MM.1S (cell line): ENCODE measurements at regions not wholly inside any gene's neighbourhood (a gene's known extent, or its start where the extent isn't known, plus 50 kb on each side); places are given as distances from the start of the nearest gene placed in this dataset.

Experiments used
- DNase-seq: peaks from one replicate; pipeline ENCODE4 v3.0.0-alpha.2; 2015
- H2AFZ ChIP-seq: fragments of 300-600 bp; sonication (generic); 2 replicates; pipeline ENCODE4 v1.6.0; 2016; ENCODE audit warnings: antibody characterized with exemption, low read length
- H3F3A ChIP-seq: fragments of 300-600 bp; sonication (generic); 2 replicates; pipeline ENCODE4 v1.6.1; 2016; ENCODE audit warnings: mild to moderate bottlenecking, antibody characterized with exemption, low read length, moderate library complexity, mixed read lengths; ENCODE audit not compliant: insufficient read depth
- H3K27ac ChIP-seq: fragments of 300-600 bp; sonication (generic); 2 replicates; pipeline ENCODE4 v1.5.1; 2016; ENCODE audit warnings: mild to moderate bottlenecking, low read length
- H3K27me3 ChIP-seq: fragments of 300-600 bp; sonication (generic); replicated peaks from 2 replicates; pipeline ENCODE4 v1.6.0; 2016; ENCODE audit warnings: low read length; ENCODE audit not compliant: insufficient read depth
- H3K36me3 ChIP-seq: fragments of 300-600 bp; sonication (generic); replicated peaks from 2 replicates; pipeline ENCODE4 v1.6.1; 2016; ENCODE audit warnings: mild to moderate bottlenecking, low read length, mixed read lengths; ENCODE audit not compliant: insufficient read depth
- H3K4me1 ChIP-seq: fragments of 300-600 bp; sonication (generic); 2 replicates; pipeline ENCODE4 v1.6.1; 2016; ENCODE audit warnings: low read length, mixed read lengths
- H3K4me2 ChIP-seq: fragments of 300-600 bp; sonication (generic); 2 replicates; pipeline ENCODE4 v1.6.0; 2016; ENCODE audit warnings: low read depth, low read length
- H3K4me3 ChIP-seq: fragments of 300-600 bp; sonication (generic); 2 replicates; pipeline ENCODE4 v1.5.1; 2016; ENCODE audit warnings: low read length, mixed read lengths
- H3K79me2 ChIP-seq: fragments of 300-600 bp; sonication (generic); 2 replicates; pipeline ENCODE4 v1.6.1; 2016; ENCODE audit warnings: mixed run types, low read length, mixed read lengths
- H3K9ac ChIP-seq: fragments of 300-600 bp; sonication (generic); 2 replicates; pipeline ENCODE4 v1.6.1; 2016; ENCODE audit warnings: low read length, mixed read lengths
- H3K9me2 ChIP-seq: fragments of 300-600 bp; sonication (generic); replicated peaks from 2 replicates; pipeline ENCODE4 v1.6.1; 2016; ENCODE audit warnings: mild to moderate bottlenecking, low read length, mixed read lengths; ENCODE audit not compliant: insufficient read depth
- H3K9me3 ChIP-seq: fragments of 300-600 bp; sonication (generic); replicated peaks from 2 replicates; pipeline ENCODE4 v1.6.1; 2016; ENCODE audit warnings: mild to moderate bottlenecking, low read length, mixed read lengths; ENCODE audit not compliant: insufficient read depth
- H4K20me1 ChIP-seq: fragments of 300-600 bp; sonication (generic); 2 replicates; pipeline ENCODE4 v1.6.1; 2016; ENCODE audit warnings: mild to moderate bottlenecking, low read length, moderate library complexity, mixed read lengths; ENCODE audit not compliant: insufficient read depth
- EZH2 ChIP-seq: fragments of 300-600 bp; sonication (generic); optimal IDR thresholded peaks from 2 replicates; pipeline ENCODE3; 2017; ENCODE audit warnings: low read depth, mild to moderate bottlenecking, antibody characterized with exemption, low read length, mixed read lengths
- EZH2phosphoT487 ChIP-seq: fragments of 300-600 bp; sonication (generic); IDR thresholded peaks from 2 replicates; pipeline ENCODE4 v1.6.1; 2018; ENCODE audit warnings: antibody characterized with exemption, low read length
- TF ChIP-seq, protein P1 (sequence below): fragments of 300-600 bp; sonication (generic); IDR thresholded peaks from 2 replicates; pipeline ENCODE4 v1.5.1; 2016; ENCODE audit warnings: antibody characterized with exemption, low read length, mixed read lengths

DNA sequence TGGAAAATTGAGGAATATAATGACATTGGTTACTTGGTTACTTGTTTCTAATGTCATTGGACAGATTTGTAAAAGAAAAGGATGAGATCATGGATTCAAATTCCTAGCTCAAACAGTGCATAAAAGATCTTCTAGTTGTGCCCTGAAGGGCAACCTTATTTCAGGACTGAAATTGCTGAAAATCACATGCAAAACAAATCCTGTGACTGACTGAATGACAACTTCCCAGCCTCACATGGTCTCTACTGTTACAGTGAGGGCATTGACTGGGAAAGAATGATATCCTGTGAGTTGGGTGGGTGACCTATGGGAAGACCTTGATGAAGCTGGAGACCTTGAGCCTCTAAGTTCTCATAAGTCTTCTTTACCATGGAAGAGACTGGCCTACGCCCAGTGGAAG lies 90.4 kb upstream of the HAAO start:
- no peaks in the 10 kb centered on the region for H3K9me3 ChIP-seq

DNA sequence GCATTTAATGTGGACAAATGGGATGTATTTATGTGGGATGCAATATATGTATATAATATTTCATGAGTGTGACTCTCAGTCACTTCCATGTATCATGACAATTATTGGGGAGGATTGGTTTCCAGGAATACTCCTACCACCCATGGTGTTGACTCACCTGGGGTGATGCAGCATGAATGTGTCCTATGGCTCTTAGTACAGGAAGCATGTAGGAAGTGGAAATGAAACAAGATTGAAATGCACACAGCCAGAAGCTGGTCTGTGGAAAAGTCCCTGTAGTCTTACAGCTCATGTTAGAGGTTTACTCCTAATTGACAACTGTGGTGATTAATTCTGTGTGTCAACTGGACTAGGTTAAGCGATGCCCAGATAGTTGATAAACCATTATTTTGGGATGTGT lies 89.3 kb upstream of the HAAO start:
- TF ChIP-seq, protein P1, sequence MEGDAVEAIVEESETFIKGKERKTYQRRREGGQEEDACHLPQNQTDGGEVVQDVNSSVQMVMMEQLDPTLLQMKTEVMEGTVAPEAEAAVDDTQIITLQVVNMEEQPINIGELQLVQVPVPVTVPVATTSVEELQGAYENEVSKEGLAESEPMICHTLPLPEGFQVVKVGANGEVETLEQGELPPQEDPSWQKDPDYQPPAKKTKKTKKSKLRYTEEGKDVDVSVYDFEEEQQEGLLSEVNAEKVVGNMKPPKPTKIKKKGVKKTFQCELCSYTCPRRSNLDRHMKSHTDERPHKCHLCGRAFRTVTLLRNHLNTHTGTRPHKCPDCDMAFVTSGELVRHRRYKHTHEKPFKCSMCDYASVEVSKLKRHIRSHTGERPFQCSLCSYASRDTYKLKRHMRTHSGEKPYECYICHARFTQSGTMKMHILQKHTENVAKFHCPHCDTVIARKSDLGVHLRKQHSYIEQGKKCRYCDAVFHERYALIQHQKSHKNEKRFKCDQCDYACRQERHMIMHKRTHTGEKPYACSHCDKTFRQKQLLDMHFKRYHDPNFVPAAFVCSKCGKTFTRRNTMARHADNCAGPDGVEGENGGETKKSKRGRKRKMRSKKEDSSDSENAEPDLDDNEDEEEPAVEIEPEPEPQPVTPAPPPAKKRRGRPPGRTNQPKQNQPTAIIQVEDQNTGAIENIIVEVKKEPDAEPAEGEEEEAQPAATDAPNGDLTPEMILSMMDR = no peak
- no peak for TF ChIP-seq EZH2
- TF ChIP-seq EZH2phosphoT487 = no peak
- no peak overlapping the region for H3K9ac ChIP-seq
- no peaks in the 10 kb centered on the region for H3K36me3 ChIP-seq
- H3K9me2 ChIP-seq = no peaks in the 10 kb centered on the region
- no peaks in the 10 kb centered on the region for H4K20me1 ChIP-seq
- H3K27ac ChIP-seq = no peak overlapping the region
- H3K4me1 ChIP-seq = no peaks in the 10 kb centered on the region
- H3K4me3 ChIP-seq = no peak overlapping the region
- H2AFZ ChIP-seq = no peak overlapping the region
- H3F3A ChIP-seq = no peaks in the 10 kb centered on the region
- H3K9me3 ChIP-seq = no peaks in the 10 kb centered on the region
- no peak overlapping the region for H3K4me2 ChIP-seq
- no peak for DNase-seq
- H3K27me3 ChIP-seq = no peaks in the 10 kb centered on the region
- no peaks in the 10 kb centered on the region for H3K79me2 ChIP-seq

More for the DNA sequence above, 90.4 kb upstream of the HAAO start:
- H3K4me2 ChIP-seq = no peak overlapping the region
- no peaks in the 10 kb centered on the region for H3K79me2 ChIP-seq
- H3K27me3 ChIP-seq = no peaks in the 10 kb centered on the region
- H3K4me3 ChIP-seq = no peak overlapping the region
- H4K20me1 ChIP-seq = no peaks in the 10 kb centered on the region
- no peak overlapping the region for H3K27ac ChIP-seq
- DNase-seq = no peak
- no peaks in the 10 kb centered on the region for H3K36me3 ChIP-seq
- no peak overlapping the region for H3K9ac ChIP-seq
- H2AFZ ChIP-seq = no peak overlapping the region
- H3K4me1 ChIP-seq = no peaks in the 10 kb centered on the region
- TF ChIP-seq EZH2 (no peak), EZH2phosphoT487 (no peak)
- TF ChIP-seq, protein P1 = no peak
- H3K9me2 ChIP-seq = no peaks in the 10 kb centered on the region
- no peaks in the 10 kb centered on the region for H3F3A ChIP-seq

DNA sequence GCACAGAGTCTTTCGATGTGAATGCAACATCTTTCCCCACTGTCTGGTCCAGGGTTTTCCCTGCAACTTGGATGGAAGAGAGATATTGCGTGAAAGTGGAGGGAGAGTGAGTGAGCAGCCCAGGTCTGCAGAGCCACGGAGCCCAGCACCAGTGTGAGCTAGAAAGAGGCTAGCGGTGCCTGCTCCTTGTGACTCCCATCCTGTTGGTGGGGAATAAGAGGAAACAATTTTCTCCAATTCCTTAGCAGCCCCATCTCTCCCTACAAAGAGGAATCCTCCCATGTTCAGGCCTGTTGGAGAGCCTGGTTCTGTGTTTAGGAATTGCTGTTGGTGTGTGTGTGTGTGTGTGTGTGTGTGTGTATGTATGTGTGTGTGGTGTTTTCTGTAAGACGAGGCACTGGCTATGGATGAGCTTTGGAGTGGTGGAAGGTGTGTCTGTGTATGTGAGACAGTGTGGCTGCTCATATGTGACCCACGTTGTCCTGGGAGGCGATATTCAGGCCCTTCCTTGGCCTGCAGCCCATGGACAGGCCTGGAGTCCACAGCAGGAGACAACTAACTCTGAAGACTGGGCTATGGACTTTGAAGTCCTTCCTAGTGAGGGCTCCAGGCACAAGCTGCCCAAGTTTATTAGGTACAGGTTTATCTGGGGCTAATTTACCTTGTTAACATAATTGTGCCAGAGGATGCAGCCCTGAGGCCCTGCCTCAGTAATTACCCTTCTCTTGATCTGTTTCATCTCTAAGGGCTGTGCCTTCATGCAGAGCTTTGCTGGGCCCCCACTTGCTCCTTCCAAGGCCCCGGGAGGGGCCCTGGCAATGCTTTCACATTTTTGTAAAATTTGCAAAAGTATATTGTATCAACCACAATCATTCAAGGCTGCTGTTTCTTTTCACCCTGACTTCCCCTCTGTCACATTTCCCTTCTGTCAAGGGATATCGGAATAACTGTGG lies 88.6 kb upstream of the HAAO start:
- no peaks in the 10 kb centered on the region for H3F3A ChIP-seq
- H2AFZ ChIP-seq = no peak overlapping the region
- TF ChIP-seq EZH2phosphoT487 (no peak), EZH2 (no peak)
- TF ChIP-seq, protein P1 = no peak
- H3K27ac ChIP-seq = no peak overlapping the region
- no peaks in the 10 kb centered on the region for H3K36me3 ChIP-seq
- no peak overlapping the region for H3K9ac ChIP-seq
- H3K4me3 ChIP-seq = no peak overlapping the region
- H3K79me2 ChIP-seq = no peaks in the 10 kb centered on the region
- H3K4me1 ChIP-seq = no peaks in the 10 kb centered on the region
- no peaks in the 10 kb centered on the region for H3K27me3 ChIP-seq
- H3K9me3 ChIP-seq = no peaks in the 10 kb centered on the region
- no peaks in the 10 kb centered on the region for H4K20me1 ChIP-seq
- DNase-seq = no peak
- no peaks in the 10 kb centered on the region for H3K9me2 ChIP-seq
- no peak overlapping the region for H3K4me2 ChIP-seq
